Trophoblast cell (in vitro differentiated cells and primary cell): ENCODE measurements at regions not wholly inside any gene's neighbourhood (a gene's known extent, or its start where the extent isn't known, plus 50 kb on each side); places are given as distances from the start of the nearest gene placed in this dataset.

Experiments
- DNase-seq, 2 donors: peaks; one replicate each; pipeline ENCODE4 v3.0.0-alpha.2; 2016
- H2AFZ ChIP-seq: 2 replicates; pipeline ENCODE4 v1.6.1; 2013; ENCODE audit warnings: low read length, moderate library complexity, mild to moderate bottlenecking; ENCODE audit not compliant: insufficient read depth, poor library complexity
- H2AK5ac ChIP-seq: 2 replicates; pipeline ENCODE4 v1.6.1; 2013; ENCODE audit warnings: mild to moderate bottlenecking, low read length
- H2BK120ac ChIP-seq: 2 replicates; pipeline ENCODE4 v1.6.1; 2013; ENCODE audit warnings: low read length, mild to moderate bottlenecking, moderate library complexity; ENCODE audit not compliant: insufficient read depth, poor library complexity
- H2BK12ac ChIP-seq: 2 replicates; pipeline ENCODE4 v1.6.1; 2013; ENCODE audit warnings: mild to moderate bottlenecking, low read length, moderate library complexity
- H2BK5ac ChIP-seq: 2 replicates; pipeline ENCODE4 v1.6.1; 2013; ENCODE audit warnings: low read length, low read depth, moderate library complexity, mild to moderate bottlenecking; ENCODE audit not compliant: poor library complexity
- H3K14ac ChIP-seq: 2 replicates; pipeline ENCODE4 v1.6.1; 2013; ENCODE audit warnings: mild to moderate bottlenecking, low read length
- H3K18ac ChIP-seq: 2 replicates; pipeline ENCODE4 v1.6.1; 2013; ENCODE audit warnings: mild to moderate bottlenecking, low read length
- H3K23ac ChIP-seq: 2 replicates; pipeline ENCODE4 v1.6.1; 2013; ENCODE audit warnings: low read length
- H3K27ac ChIP-seq: 2 replicates; pipeline ENCODE4 v1.5.1; 2013; ENCODE audit warnings: low read depth, mild to moderate bottlenecking, inconsistent platforms, low read length, moderate library complexity
- H3K27me3 ChIP-seq: 2 replicates; pipeline ENCODE4 v1.6.1; 2013; ENCODE audit warnings: inconsistent platforms, mild to moderate bottlenecking, low read length, moderate library complexity; ENCODE audit not compliant: insufficient read depth
- H3K36me3 ChIP-seq, 2 experiments: 1 replicate in 1 of 2; 2 replicates in 1 of 2; pipeline ENCODE4 v1.6.1; 2013; ENCODE audit warnings: low read length in 2 of 2, mild to moderate bottlenecking in 2 of 2, moderate library complexity in 1 of 2; ENCODE audit not compliant: insufficient read depth in 2 of 2, control insufficient read depth in 1 of 2
- H3K4ac ChIP-seq: 2 replicates; pipeline ENCODE4 v1.6.1; 2013; ENCODE audit warnings: low read depth, mild to moderate bottlenecking, low read length, moderate library complexity
- H3K4me1 ChIP-seq, 2 experiments: 1 replicate in 1 of 2; 2 replicates in 1 of 2; pipeline ENCODE4 v1.6.1; 2013; ENCODE audit warnings: low read length in 2 of 2, mild to moderate bottlenecking in 2 of 2, moderate library complexity in 1 of 2; ENCODE audit not compliant: insufficient read depth in 2 of 2, control insufficient read depth in 1 of 2
- H3K4me2 ChIP-seq: 2 replicates; pipeline ENCODE4 v1.6.1; 2013; ENCODE audit warnings: inconsistent platforms, mild to moderate bottlenecking, low read length, moderate library complexity
- H3K4me3 ChIP-seq: 2 replicates; pipeline ENCODE4 v1.5.1; 2013; ENCODE audit warnings: mild to moderate bottlenecking, low read depth, low read length, inconsistent platforms
- H3K79me1 ChIP-seq: one replicate; pipeline ENCODE4 v1.6.1; 2013; ENCODE audit warnings: low read length
- H3K79me2 ChIP-seq: 2 replicates; pipeline ENCODE4 v1.6.1; 2013; ENCODE audit warnings: low read length, mild to moderate bottlenecking; ENCODE audit not compliant: control insufficient read depth, insufficient read depth, poor library complexity
- H3K9ac ChIP-seq: 2 replicates; pipeline ENCODE4 v1.6.1; 2013; ENCODE audit warnings: mild to moderate bottlenecking, low read length
- H3K9me3 ChIP-seq: 2 replicates; pipeline ENCODE4 v1.6.1; 2013; ENCODE audit warnings: low read depth, mild to moderate bottlenecking, control low read depth, inconsistent platforms, low read length; ENCODE audit not compliant: insufficient read depth
- H4K12ac ChIP-seq: 2 replicates; pipeline ENCODE4 v1.6.1; 2013; ENCODE audit warnings: low read depth, mild to moderate bottlenecking, low read length, moderate library complexity
- H4K8ac ChIP-seq: 2 replicates; pipeline ENCODE4 v1.6.1; 2013; ENCODE audit warnings: low read depth, mild to moderate bottlenecking, low read length, moderate library complexity
- H4K91ac ChIP-seq: one replicate; pipeline ENCODE4 v1.6.1; 2013; ENCODE audit warnings: low read depth, mild to moderate bottlenecking, low read length, moderate library complexity
- WGBS: extraction: QIAGEN DNeasy Blood & Tissue Kit; methylation state at CpG from one replicate; pipeline ENCODE4 v1.1.7; 2013; ENCODE audit warnings: missing lambda C conversion rate; ENCODE audit not compliant: insufficient read length, insufficient coverage; ENCODE audit errors: extremely low coverage; 5-methylcytosine and 5-hydroxymethylcytosine counted together

DNA sequence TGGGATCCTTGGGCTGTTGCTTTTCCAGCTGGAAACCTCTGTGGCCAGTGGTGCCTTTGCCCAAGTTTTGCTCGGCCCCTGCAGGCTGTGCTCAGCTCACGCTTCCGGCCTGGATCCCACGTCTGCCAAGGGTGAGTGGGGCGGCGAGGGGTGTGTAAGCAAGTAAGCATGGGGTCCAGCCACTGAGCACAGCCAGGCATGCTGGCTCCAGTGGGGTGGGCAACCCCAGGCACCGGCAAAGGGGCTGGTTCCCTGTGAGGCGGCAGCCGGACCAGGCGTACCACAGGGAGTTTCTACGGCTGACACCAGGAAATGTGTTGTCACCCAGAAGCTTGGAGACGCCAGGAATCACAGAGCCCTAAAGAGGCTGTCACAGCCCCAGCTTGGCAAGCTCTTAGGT is 393.4 kb upstream of the CCDC196 start:
- no peaks in the 10 kb centered on the region for H3K79me2 ChIP-seq
- no peak overlapping the region for H4K12ac ChIP-seq
- H2AFZ ChIP-seq: no peak overlapping the region
- no peak overlapping the region for H3K4me3 ChIP-seq
- H2BK5ac ChIP-seq: no peak overlapping the region
- no peak overlapping the region for H4K91ac ChIP-seq
- no peak overlapping the region for H2BK120ac ChIP-seq
- no peak overlapping the region for H3K4me2 ChIP-seq
- no peak overlapping the region for H3K14ac ChIP-seq
- no peak overlapping the region for H3K9ac ChIP-seq
- no CpG with 5 or more reads among the region's 12 CpGs for WGBS
- H3K18ac ChIP-seq: no peak overlapping the region
- H3K79me1 ChIP-seq: no peaks in the 10 kb centered on the region
- DNase-seq: no peak
- no peak overlapping the region for H4K8ac ChIP-seq
- H3K9me3 ChIP-seq: peaks cover 6% of the 10 kb centered on the region
- no peak overlapping the region for H3K23ac ChIP-seq
- H2BK12ac ChIP-seq: no peak overlapping the region
- no peaks in the 10 kb centered on the region for H3K4me1 ChIP-seq
- H3K27me3 ChIP-seq: no peaks in the 10 kb centered on the region
- H3K27ac ChIP-seq: no peak overlapping the region
- no peak overlapping the region for H3K4ac ChIP-seq
- H2AK5ac ChIP-seq: no peak overlapping the region
- no peaks in the 10 kb centered on the region for H3K36me3 ChIP-seq

DNA sequence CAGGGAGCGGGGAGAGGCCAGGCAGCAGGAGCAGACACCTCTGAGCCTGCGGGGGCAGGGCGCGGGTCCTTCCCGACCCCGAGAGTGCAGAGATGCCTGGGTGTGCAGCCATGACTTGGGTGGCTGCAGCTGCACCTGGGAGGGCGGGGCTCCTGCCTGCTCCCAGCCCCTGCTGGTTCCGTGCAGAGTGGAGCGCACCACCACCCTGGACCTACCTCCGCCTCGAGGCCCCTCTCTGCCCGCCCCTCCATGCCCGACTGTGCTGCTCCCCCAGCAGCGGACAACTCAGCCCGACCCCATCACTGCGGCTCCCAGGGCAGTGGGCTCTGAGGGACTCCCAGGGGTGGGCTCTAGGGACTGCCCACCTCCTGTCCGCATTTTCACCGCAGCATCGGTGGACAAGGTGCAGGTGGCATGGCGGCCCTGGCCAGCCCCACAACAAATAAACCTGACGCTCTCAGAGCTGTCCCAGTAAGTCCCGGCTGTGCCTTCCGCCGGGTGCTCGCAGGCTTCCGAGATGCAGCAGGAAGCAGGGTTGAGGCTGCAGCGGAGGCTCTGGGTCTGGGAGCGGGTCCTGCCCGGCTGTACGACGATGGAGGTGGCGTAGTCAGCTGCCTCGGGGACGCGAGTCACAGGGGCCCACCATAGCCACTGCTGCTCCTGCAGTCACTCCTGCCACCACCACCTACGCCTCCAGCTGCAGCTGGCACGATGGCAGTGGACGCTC is 392.0 kb upstream of the CCDC196 start:
- WGBS: no CpG with 5 or more reads among the region's 38 CpGs
- Histone ChIP-seq H3K4ac (no peak overlapping the region), H3K9me3 (peaks cover 7% of the 10 kb centered on the region), H3K18ac (no peak overlapping the region), H3K4me3 (no peak overlapping the region), H3K14ac (no peak overlapping the region), H3K4me1 (no peaks in the 10 kb centered on the region), H3K36me3 (no peaks in the 10 kb centered on the region), H2AK5ac (no peak overlapping the region), H3K4me2 (no peak overlapping the region), H4K8ac (no peak overlapping the region), H2BK5ac (no peak overlapping the region), H3K27ac (no peak overlapping the region), H4K12ac (no peak overlapping the region), H3K9ac (no peak overlapping the region), H3K79me2 (no peaks in the 10 kb centered on the region), H3K23ac (no peak overlapping the region), H3K79me1 (no peaks in the 10 kb centered on the region), H2BK120ac (no peak overlapping the region), H3K27me3 (no peaks in the 10 kb centered on the region), H4K91ac (no peak overlapping the region), H2BK12ac (no peak overlapping the region), H2AFZ (no peak overlapping the region)
- no peak for DNase-seq

- no peak overlapping the region for H2AFZ ChIP-seq
- WGBS: no CpG with 5 or more reads among the region's 4 CpGs
- no peak overlapping the region for H3K14ac ChIP-seq
- H3K9ac ChIP-seq: no peak overlapping the region
- no peak overlapping the region for H3K18ac ChIP-seq
- no peak overlapping the region for H4K12ac ChIP-seq
- no peak for DNase-seq
- peaks cover 2% of the 10 kb centered on the region for H3K9me3 ChIP-seq
- H3K36me3 ChIP-seq: no peaks in the 10 kb centered on the region
- H3K4me1 ChIP-seq: no peaks in the 10 kb centered on the region
- H3K27ac ChIP-seq: no peak overlapping the region
- H3K4me2 ChIP-seq: no peak overlapping the region
- H3K4ac ChIP-seq: no peak overlapping the region
- no peaks in the 10 kb centered on the region for H3K79me2 ChIP-seq
- no peak overlapping the region for H3K23ac ChIP-seq
- H3K27me3 ChIP-seq: no peaks in the 10 kb centered on the region
- H4K91ac ChIP-seq: no peak overlapping the region
- no peak overlapping the region for H2BK12ac ChIP-seq
- no peak overlapping the region for H2AK5ac ChIP-seq
- H3K79me1 ChIP-seq: no peaks in the 10 kb centered on the region
- H2BK120ac ChIP-seq: no peak overlapping the region
- no peak overlapping the region for H4K8ac ChIP-seq
- H3K4me3 ChIP-seq: no peak overlapping the region
- no peak overlapping the region for H2BK5ac ChIP-seq
These were observed 386.7 kb upstream of the CCDC196 start for GRCh38 chr14:66099451-66099850.

DNA sequence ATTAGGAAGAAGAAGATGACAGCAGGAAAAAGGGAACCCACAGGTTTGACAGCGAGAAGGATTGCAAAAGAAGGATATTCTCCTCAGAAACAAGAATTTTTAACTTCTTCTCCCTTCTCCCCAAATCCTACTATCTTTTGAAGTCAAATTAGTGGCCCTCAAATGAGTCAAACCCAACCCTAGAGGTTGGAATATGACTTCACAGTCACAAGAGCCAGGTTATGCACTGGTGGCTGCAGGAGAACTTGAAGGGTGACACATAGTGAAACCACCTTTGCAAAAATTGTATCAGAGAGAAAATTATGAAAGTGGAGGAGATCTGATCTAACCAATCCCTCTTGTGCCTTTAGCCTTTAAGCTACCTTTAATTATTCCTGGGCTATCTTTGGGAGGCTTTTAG is 386.2 kb upstream of the CCDC196 start:
- Histone ChIP-seq H3K4me3 (no peak overlapping the region), H3K23ac (no peak overlapping the region), H2AK5ac (no peak overlapping the region), H3K9ac (no peak overlapping the region), H3K4me1 (no peaks in the 10 kb centered on the region), H4K91ac (no peak overlapping the region), H2AFZ (no peak overlapping the region), H2BK12ac (no peak overlapping the region), H3K79me1 (no peaks in the 10 kb centered on the region), H3K18ac (no peak overlapping the region), H3K79me2 (no peaks in the 10 kb centered on the region), H3K27ac (no peak overlapping the region), H3K36me3 (no peaks in the 10 kb centered on the region), H2BK120ac (no peak overlapping the region), H3K4me2 (no peak overlapping the region), H2BK5ac (no peak overlapping the region), H4K12ac (no peak overlapping the region), H4K8ac (no peak overlapping the region), H3K4ac (no peak overlapping the region), H3K9me3 (peaks cover 2% of the 10 kb centered on the region), H3K14ac (no peak overlapping the region), H3K27me3 (no peaks in the 10 kb centered on the region)
- WGBS: no CpG with 5 or more reads among the region's 1 CpG
- DNase-seq: no peak
